Erythroblast (primary cell): ENCODE measurements at regions not wholly inside any gene's neighbourhood (a gene's known extent, or its start where the extent isn't known, plus 50 kb on each side); places are given as distances from the start of the nearest gene placed in this dataset.

ENCODE experiments used
- GATA1 ChIP-seq: IDR thresholded peaks from 2 replicates; pipeline ENCODE4 v1.6.1; 2011; ENCODE audit warnings: low read depth, mild to moderate bottlenecking, control low read depth, low read length, moderate library complexity
- POLR2A ChIP-seq: IDR thresholded peaks from 2 replicates; pipeline ENCODE4 v1.6.1; 2011; ENCODE audit warnings: mild to moderate bottlenecking, low read length

DNA sequence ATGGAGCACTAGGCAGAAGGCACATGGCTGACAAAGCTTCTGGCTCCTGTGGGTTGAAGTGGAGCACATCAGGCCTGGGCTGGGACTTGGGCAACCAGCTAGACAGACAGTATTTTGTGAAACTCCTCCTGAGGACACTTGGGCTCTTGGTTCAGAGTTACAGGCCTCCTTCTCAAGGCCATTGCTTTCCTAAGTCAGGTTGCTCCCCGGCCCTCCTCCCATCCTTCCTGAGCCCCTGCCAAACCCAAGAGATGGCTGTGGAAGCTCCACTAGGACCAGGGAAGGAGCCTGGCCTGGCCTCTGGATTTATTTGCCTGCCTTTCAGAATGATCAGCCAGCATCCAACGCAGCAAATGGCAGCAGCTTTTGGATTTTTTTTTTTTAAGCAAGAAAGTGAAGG lies 56.3 kb downstream of the MAGEF1 start:
- TF ChIP-seq POLR2A (no peak), GATA1 (no peak)
